SK-N-SH (cell line): ENCODE measurements at regions not wholly inside any gene's neighbourhood (a gene's known extent, or its start where the extent isn't known, plus 50 kb on each side); places are given as distances from the start of the nearest gene placed in this dataset.

Experiments
- CTCF ChIA-PET: fragments of 300-600, 350-600 bp; formaldehyde crosslinking; extraction: SDS; loops from one replicate; lab custom pipeline; 2021; lab: Yijun Ruan, JAX
- POLR2A ChIA-PET: fragments of 350-600 bp; sonication (Branson Sonifier 250); formaldehyde crosslinking; extraction: SDS; loops from one replicate; lab custom pipeline; 2020; ENCODE audit warnings: antibody characterized with exemption, inconsistent platforms; lab: Yijun Ruan, JAX
- DNase-seq: peaks from one replicate; pipeline ENCODE4 v3.0.0; 2012
- H2AFZ ChIP-seq: fragments of 200-600 bp; sonication (generic); 2 replicates; pipeline ENCODE4 v1.8.1; 2016; ENCODE audit warnings: antibody characterized with exemption, mild to moderate bottlenecking, low read depth
- H3F3A ChIP-seq: fragments of 200-600 bp; sonication (generic); replicated peaks from 2 replicates; pipeline ENCODE3; 2016; ENCODE audit warnings: antibody characterized with exemption, mild to moderate bottlenecking; ENCODE audit not compliant: insufficient read depth
- H3K27ac ChIP-seq, 2 experiments: fragments of 200-500 bp in 1 of 2; fragments of 200-600 bp in 1 of 2; sonication (Bioruptor generic) in 1 of 2; sonication (generic), shearing (Covaris generic) in 1 of 2; 2 replicates each; pipeline versions ENCODE4 v1.5.1 to v1.6.1; 2014 to 2016; ENCODE audit warnings: low read depth in 2 of 2, inconsistent platforms in 1 of 2, low read length in 1 of 2, mild to moderate bottlenecking in 1 of 2, mixed read lengths in 1 of 2
- H3K27me3 ChIP-seq: fragments of 200-600 bp; sonication (generic), shearing (Covaris generic); 2 replicates; pipeline ENCODE4 v1.6.1; 2016; ENCODE audit warnings: mixed run types; ENCODE audit not compliant: insufficient read depth
- H3K36me3 ChIP-seq, 2 experiments: fragments of 200-500 bp in 1 of 2; fragments of 200-600 bp in 1 of 2; sonication (Bioruptor generic) in 1 of 2; sonication (generic) in 1 of 2; replicated peaks in 1 of 2; 2 replicates each; pipeline versions ENCODE3 to v1.5.1; 2014 to 2016; ENCODE audit warnings: low read length in 1 of 2, mild to moderate bottlenecking in 1 of 2; ENCODE audit not compliant: insufficient read depth in 2 of 2, control insufficient read depth in 1 of 2
- H3K4me1 ChIP-seq, 2 experiments: fragments of 200-500 bp in 1 of 2; fragments of 200-600 bp in 1 of 2; sonication (Bioruptor generic) in 1 of 2; sonication (generic), shearing (Covaris generic) in 1 of 2; 2 replicates each; pipeline versions ENCODE4 v1.5.1 to v1.6.1; 2014 to 2016; ENCODE audit warnings: low read depth in 1 of 2, low read length in 1 of 2, mixed run types in 1 of 2; ENCODE audit not compliant: insufficient read depth in 2 of 2, control insufficient read depth in 1 of 2
- H3K4me2 ChIP-seq: fragments of 200-600 bp; sonication (generic), shearing (Covaris generic); 2 replicates; pipeline ENCODE4 v1.6.1; 2017; ENCODE audit warnings: mixed run types
- H3K4me3 ChIP-seq, 2 experiments: fragments of 200-500 bp in 1 of 2; fragments of 200-600 bp in 1 of 2; sonication (Bioruptor generic) in 1 of 2; sonication (generic), shearing (Covaris generic) in 1 of 2; 2 replicates each; pipeline versions ENCODE4 v1.5.1 to v1.8.1; 2014 to 2016; ENCODE audit warnings: low read depth in 2 of 2, inconsistent platforms in 1 of 2, low read length in 1 of 2, mild to moderate bottlenecking in 1 of 2, mixed read lengths in 1 of 2, moderate library complexity in 1 of 2
- H3K79me2 ChIP-seq: fragments of 200-600 bp; sonication (generic); 2 replicates; pipeline ENCODE4 v1.8.1; 2017; ENCODE audit warnings: mild to moderate bottlenecking; ENCODE audit not compliant: insufficient read depth
- H3K9ac ChIP-seq: fragments of 200-600 bp; sonication (generic); 2 replicates; pipeline ENCODE4 v1.6.1; 2017; ENCODE audit warnings: mixed run types
- H3K9me2 ChIP-seq: fragments of 200-600 bp; sonication (generic); 2 replicates; pipeline ENCODE4 v1.6.1; 2017; ENCODE audit warnings: mixed run types
- H3K9me3 ChIP-seq: fragments of 200-600 bp; sonication (generic); 2 replicates; pipeline ENCODE4 v1.6.1; 2017; ENCODE audit warnings: mixed run types, mild to moderate bottlenecking, moderate library complexity
- H4K20me1 ChIP-seq: fragments of 200-600 bp; sonication (generic); 2 replicates; pipeline ENCODE4 v1.6.1; 2017; ENCODE audit warnings: mild to moderate bottlenecking, mixed run types; ENCODE audit not compliant: insufficient read depth
- CHD2 ChIP-seq: fragments of 150-350 bp; IDR thresholded peaks from 2 replicates; pipeline ENCODE4 v1.6.1; 2018; ENCODE audit warnings: low read length; ENCODE audit not compliant: partially characterized antibody
- EP300 ChIP-seq, 2 experiments: IDR thresholded peaks; 2 replicates each; pipeline versions ENCODE4 v1.4.0 to v1.6.1; 2012; ENCODE audit warnings: borderline replicate concordance in 1 of 2, low read depth in 1 of 2, low read length in 1 of 2
- FOSL2 ChIP-seq: IDR thresholded peaks from 2 replicates; pipeline ENCODE4 v1.4.0; 2012; ENCODE audit warnings: low read depth, mild to moderate bottlenecking, moderate library complexity, borderline replicate concordance
- GABPA ChIP-seq: IDR thresholded peaks from 2 replicates; pipeline ENCODE4 v1.4.0; 2012; ENCODE audit warnings: low read depth, mild to moderate bottlenecking
- GATA2 ChIP-seq: sonication (generic); formaldehyde crosslinking; IDR thresholded peaks from 2 replicates; pipeline ENCODE4 v1.5.0; 2020; ENCODE audit warnings: mild to moderate bottlenecking, missing genetic modification reagents
- NFIC ChIP-seq: IDR thresholded peaks from 2 replicates; pipeline ENCODE4 v1.4.0; 2012; ENCODE audit warnings: borderline replicate concordance
- POLR2AphosphoS5 ChIP-seq: IDR thresholded peaks from 2 replicates; pipeline ENCODE4 v1.6.1; 2012; ENCODE audit warnings: low read depth, low read length
- RAD21 ChIP-seq: IDR thresholded peaks from 2 replicates; pipeline ENCODE4 v1.6.1; 2012; ENCODE audit warnings: mild to moderate bottlenecking, low read length
- RCOR1 ChIP-seq: fragments of 150-350 bp; IDR thresholded peaks from 2 replicates; pipeline ENCODE4 v1.6.1; 2017; ENCODE audit warnings: antibody characterized with exemption, low read length
- SMC3 ChIP-seq: IDR thresholded peaks from 2 replicates; pipeline ENCODE4 v1.6.1; 2012; ENCODE audit warnings: low read depth, low read length, improper control_type of control experiment
- TAF1 ChIP-seq: IDR thresholded peaks from 2 replicates; pipeline ENCODE4 v1.6.1; 2012; ENCODE audit warnings: low read depth, mild to moderate bottlenecking, low read length, moderate library complexity, borderline replicate concordance
- WGBS: methylation state at CpG from one replicate; pipeline ENCODE4 v1.1.6; 2017; ENCODE audit warnings: low lambda C conversion rate; 5-methylcytosine and 5-hydroxymethylcytosine counted together
- TF ChIP-seq, protein P1 (sequence below): IDR thresholded peaks from 2 replicates; pipeline ENCODE4 v1.4.0; 2012; ENCODE audit warnings: low read depth, borderline replicate concordance
- TF ChIP-seq, protein P2 (sequence below): fragments of 150-350 bp; IDR thresholded peaks from 2 replicates; pipeline ENCODE4 v1.6.1; 2017; ENCODE audit warnings: antibody characterized with exemption, low read length, low read depth, borderline replicate concordance
- TF ChIP-seq, protein P3 (sequence below): IDR thresholded peaks from 2 replicates; pipeline ENCODE4; 2012
- TF ChIP-seq, protein P4 (sequence below): fragments of 200-600 bp; sonication (generic); IDR thresholded peaks from 2 replicates; pipeline ENCODE4 v1.6.1; 2017; ENCODE audit warnings: antibody characterized with exemption, mild to moderate bottlenecking, moderate library complexity

DNA sequence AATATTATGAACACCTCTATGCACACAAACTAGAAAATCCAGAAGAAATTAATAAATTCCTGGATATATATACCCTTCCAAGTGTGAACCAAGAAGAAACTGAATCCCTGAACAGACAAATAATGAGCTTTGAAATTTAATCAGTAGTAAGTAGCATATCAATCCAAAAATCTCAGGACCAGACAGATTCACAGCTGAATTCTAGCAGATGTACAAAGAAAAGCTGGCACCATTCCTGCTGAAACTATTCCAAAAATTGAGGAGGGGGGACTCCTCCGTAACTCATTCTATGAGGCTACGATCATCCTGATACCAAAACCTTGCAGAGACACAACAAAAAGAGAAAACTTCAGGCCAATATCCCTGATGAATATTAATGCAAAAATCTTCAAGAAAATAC, 67.0 kb upstream of the PDE7B start:
- H3K79me2 ChIP-seq, result no peaks in the 10 kb centered on the region
- no peak overlapping the region for H3K27ac ChIP-seq
- POLR2A ChIA-PET, result no interaction called here
- no peaks in the 10 kb centered on the region for H4K20me1 ChIP-seq
- H3K27me3 ChIP-seq, result no peaks in the 10 kb centered on the region
- no peaks in the 10 kb centered on the region for H3F3A ChIP-seq
- no peaks in the 10 kb centered on the region for H3K9me2 ChIP-seq
- no peak overlapping the region for H2AFZ ChIP-seq
- no peak overlapping the region for H3K4me2 ChIP-seq
- TF ChIP-seq CHD2 (peak; percentile 41), GABPA (no peak), EP300 (IDR thresholded peaks at IDR 0.05; ENCODE audit: borderline replicate concordance in 1 of 2, low read depth in 1 of 2, low read length in 1 of 2) (peak in 1 of 2 experiments; percentile 9; a peak in 1 of 4 replicates), NFIC (no peak), GATA2 (CRISPR knock-in tag) (peak; percentile 51), SMC3 (no peak), RCOR1 (peak; percentile 24; the same call in 1 of the 2 replicates)
- TF ChIP-seq, protein P1, sequence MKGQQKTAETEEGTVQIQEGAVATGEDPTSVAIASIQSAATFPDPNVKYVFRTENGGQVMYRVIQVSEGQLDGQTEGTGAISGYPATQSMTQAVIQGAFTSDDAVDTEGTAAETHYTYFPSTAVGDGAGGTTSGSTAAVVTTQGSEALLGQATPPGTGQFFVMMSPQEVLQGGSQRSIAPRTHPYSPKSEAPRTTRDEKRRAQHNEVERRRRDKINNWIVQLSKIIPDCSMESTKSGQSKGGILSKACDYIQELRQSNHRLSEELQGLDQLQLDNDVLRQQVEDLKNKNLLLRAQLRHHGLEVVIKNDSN, result no peak
- WGBS, result 68% methylated on average over 2 of the region's 2 CpGs
- H3K36me3 ChIP-seq, result no peaks in the 10 kb centered on the region
- H3K4me3 ChIP-seq, result no peak overlapping the region
- DNase-seq, result peak; percentile 13
- peaks cover 0 to 4% of the 10 kb centered on the region in 2 experiments; a peak in 2 of 4 replicates for H3K4me1 ChIP-seq
- CTCF ChIA-PET, result no interaction called here
- H3K9ac ChIP-seq, result no peak overlapping the region
- H3K9me3 ChIP-seq, result no peaks in the 10 kb centered on the region

DNA sequence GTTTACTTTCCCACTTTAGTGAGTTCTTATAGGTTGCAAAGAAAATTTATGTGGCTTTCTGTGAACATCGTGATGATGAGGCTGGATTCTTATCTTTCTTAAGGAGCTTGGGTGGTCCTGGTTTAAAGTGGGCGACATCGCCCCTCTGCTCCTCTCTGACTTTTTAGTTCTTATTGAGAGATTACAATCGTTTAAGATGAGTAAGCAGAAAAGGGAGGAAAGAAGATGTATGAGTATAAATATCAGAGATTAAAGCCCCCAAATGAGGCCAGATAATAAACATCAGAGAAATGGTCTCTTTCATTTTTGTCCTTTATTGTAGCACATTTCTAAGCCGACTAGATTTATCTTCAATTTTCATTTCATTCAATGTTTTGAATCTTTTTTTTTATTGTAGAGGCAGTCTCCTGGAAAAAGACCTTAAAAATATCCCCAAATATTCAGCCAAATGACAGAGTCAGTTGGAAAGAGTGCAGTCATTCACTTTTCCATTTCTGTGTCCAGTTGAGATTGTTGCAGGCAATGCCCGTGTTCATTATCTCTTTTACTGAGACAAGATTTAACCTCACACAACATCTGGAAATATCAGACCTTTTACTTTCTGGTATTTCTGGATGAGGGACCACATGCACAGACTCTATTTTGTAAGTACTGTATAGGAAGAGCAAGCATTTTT, 62.0 kb upstream of the PDE7B start:
- TF ChIP-seq, protein P2, sequence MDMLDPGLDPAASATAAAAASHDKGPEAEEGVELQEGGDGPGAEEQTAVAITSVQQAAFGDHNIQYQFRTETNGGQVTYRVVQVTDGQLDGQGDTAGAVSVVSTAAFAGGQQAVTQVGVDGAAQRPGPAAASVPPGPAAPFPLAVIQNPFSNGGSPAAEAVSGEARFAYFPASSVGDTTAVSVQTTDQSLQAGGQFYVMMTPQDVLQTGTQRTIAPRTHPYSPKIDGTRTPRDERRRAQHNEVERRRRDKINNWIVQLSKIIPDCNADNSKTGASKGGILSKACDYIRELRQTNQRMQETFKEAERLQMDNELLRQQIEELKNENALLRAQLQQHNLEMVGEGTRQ, result no peak
- TF ChIP-seq RAD21 (no peak), POLR2AphosphoS5 (no peak), TAF1 (no peak), FOSL2 (no peak), GATA2 (CRISPR knock-in tag) (no peak)
- TF ChIP-seq, protein P1, result no peak
- TF ChIP-seq, protein P3, sequence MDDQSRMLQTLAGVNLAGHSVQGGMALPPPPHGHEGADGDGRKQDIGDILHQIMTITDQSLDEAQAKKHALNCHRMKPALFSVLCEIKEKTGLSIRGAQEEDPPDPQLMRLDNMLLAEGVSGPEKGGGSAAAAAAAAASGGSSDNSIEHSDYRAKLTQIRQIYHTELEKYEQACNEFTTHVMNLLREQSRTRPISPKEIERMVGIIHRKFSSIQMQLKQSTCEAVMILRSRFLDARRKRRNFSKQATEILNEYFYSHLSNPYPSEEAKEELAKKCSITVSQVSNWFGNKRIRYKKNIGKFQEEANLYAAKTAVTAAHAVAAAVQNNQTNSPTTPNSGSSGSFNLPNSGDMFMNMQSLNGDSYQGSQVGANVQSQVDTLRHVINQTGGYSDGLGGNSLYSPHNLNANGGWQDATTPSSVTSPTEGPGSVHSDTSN, result no peak
- TF ChIP-seq, protein P4, sequence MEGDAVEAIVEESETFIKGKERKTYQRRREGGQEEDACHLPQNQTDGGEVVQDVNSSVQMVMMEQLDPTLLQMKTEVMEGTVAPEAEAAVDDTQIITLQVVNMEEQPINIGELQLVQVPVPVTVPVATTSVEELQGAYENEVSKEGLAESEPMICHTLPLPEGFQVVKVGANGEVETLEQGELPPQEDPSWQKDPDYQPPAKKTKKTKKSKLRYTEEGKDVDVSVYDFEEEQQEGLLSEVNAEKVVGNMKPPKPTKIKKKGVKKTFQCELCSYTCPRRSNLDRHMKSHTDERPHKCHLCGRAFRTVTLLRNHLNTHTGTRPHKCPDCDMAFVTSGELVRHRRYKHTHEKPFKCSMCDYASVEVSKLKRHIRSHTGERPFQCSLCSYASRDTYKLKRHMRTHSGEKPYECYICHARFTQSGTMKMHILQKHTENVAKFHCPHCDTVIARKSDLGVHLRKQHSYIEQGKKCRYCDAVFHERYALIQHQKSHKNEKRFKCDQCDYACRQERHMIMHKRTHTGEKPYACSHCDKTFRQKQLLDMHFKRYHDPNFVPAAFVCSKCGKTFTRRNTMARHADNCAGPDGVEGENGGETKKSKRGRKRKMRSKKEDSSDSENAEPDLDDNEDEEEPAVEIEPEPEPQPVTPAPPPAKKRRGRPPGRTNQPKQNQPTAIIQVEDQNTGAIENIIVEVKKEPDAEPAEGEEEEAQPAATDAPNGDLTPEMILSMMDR, result no peak

More for the DNA sequence above, 62.0 kb upstream of the PDE7B start:
- ChIA-PET POLR2A (no interaction called here), CTCF (no interaction called here)
- H3F3A ChIP-seq, result no peaks in the 10 kb centered on the region
- H3K4me2 ChIP-seq, result no peak overlapping the region
- DNase-seq, result no peak
- H3K4me3 ChIP-seq, result no peak overlapping the region
- no peaks in the 10 kb centered on the region for H3K79me2 ChIP-seq
- no peaks in the 10 kb centered on the region for H3K27me3 ChIP-seq
- WGBS, result 76% methylated on average over 6 of the region's 6 CpGs
- H2AFZ ChIP-seq, result no peak overlapping the region
- no peaks in the 10 kb centered on the region for H3K4me1 ChIP-seq
- H3K9me2 ChIP-seq, result no peaks in the 10 kb centered on the region
- no peaks in the 10 kb centered on the region for H4K20me1 ChIP-seq
- H3K27ac ChIP-seq, result no peak overlapping the region
- H3K9me3 ChIP-seq, result no peaks in the 10 kb centered on the region
- no peaks in the 10 kb centered on the region for H3K36me3 ChIP-seq
- no peak overlapping the region for H3K9ac ChIP-seq
